ENCODE measurements at regions not wholly inside any gene's neighbourhood (a gene's known extent, or its start where the extent isn't known, plus 50 kb on each side); places are given as distances from the start of the nearest gene placed in this dataset.

- Histone ChIP-seq H3K9me3 (replicated peaks; ENCODE audit: control insufficient read depth, insufficient read depth, low read length) (no peaks in the 10 kb centered on the region), H4K20me1 (ENCODE audit: control insufficient read depth, insufficient read depth) (no peaks in the 10 kb centered on the region), H3K27ac (ENCODE audit: control insufficient read depth, insufficient read depth) (no peak overlapping the region), H3K79me2 (ENCODE audit: control insufficient read depth, insufficient read depth, low read length) (no peaks in the 10 kb centered on the region), H3K4me1 (ENCODE audit: control insufficient read depth, insufficient read depth, low read length) (no peaks in the 10 kb centered on the region), H3K9ac (ENCODE audit: control insufficient read depth, insufficient read depth, low read length) (no peak overlapping the region), H3K4me2 (ENCODE audit: control insufficient read depth, insufficient read depth) (no peak overlapping the region), H2AFZ (ENCODE audit: control insufficient read depth, low read depth, low read length) (no peak overlapping the region), H3K27me3 (replicated peaks in 1 of 2; ENCODE audit: control insufficient read depth in 2 of 2, insufficient read depth in 2 of 2, low read length in 1 of 2) (no peaks in the 10 kb centered on the region), H3K36me3 (ENCODE audit: control insufficient read depth in 2 of 2, insufficient read depth in 2 of 2, low read length in 1 of 2) (no peaks in the 10 kb centered on the region), H3K4me3 (no peak overlapping the region)
- ATAC-seq, result no peak
- in situ Hi-C loops (cut with MboI) (no loop called here), intact Hi-C loops (cut with micrococcal nuclease; ENCODE audit: unreplicated experiment) (no loop called here)
- no peak for FAIRE-seq
- no TSS peak for BruUV-seq (replicated peaks)
- CTCF ChIA-PET, result no interaction called here
- DNase-seq (ENCODE audit: low read depth, low spot score), result no peak
- TF ChIP-seq POLR2AphosphoS5 (IDR thresholded peaks at IDR 0.05; ENCODE audit: low read length), result no peak
- TF ChIP-seq TCF3 (IDR thresholded peaks at IDR 0.05; ENCODE audit: borderline replicate concordance, insufficient read depth, low read depth, low read length), result no peak
- TF ChIP-seq, protein P1, sequence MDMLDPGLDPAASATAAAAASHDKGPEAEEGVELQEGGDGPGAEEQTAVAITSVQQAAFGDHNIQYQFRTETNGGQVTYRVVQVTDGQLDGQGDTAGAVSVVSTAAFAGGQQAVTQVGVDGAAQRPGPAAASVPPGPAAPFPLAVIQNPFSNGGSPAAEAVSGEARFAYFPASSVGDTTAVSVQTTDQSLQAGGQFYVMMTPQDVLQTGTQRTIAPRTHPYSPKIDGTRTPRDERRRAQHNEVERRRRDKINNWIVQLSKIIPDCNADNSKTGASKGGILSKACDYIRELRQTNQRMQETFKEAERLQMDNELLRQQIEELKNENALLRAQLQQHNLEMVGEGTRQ (IDR thresholded peaks at IDR 0.05; ENCODE audit: borderline replicate concordance, low read depth, low read length), result no peak
- TF ChIP-seq ZNF274 (IDR thresholded peaks at IDR 0.05; ENCODE audit: insufficient read depth, insufficient read length), result no peak
- no peak for TF ChIP-seq IKZF1 (conservative IDR thresholded peaks at IDR 0.05)
- POLR2A ChIA-PET, result no interaction called here
- SMC1A ChIA-PET (ENCODE audit: uncharacterized antibody, unreplicated experiment), result no interaction called here
- RAD21 ChIA-PET (ENCODE audit: unreplicated experiment), result no interaction called here
- 4% methylated on average over 1 of the region's 1 CpG for WGBS (ENCODE audit: insufficient coverage, insufficient replicate concordance, low lambda C conversion rate, missing lambda C conversion rate)
Measured at GRCh38 chr16:60143348-60143705, 1409.2 kb upstream of the GOT2 start.

- 0% methylated on average over 1 of the region's 1 CpG for WGBS (ENCODE audit: insufficient coverage, insufficient replicate concordance, low lambda C conversion rate, missing lambda C conversion rate)
Measured at GRCh38 chr16:60142619-60143347, 1408.7 kb upstream of the GOT2 start.

More at GRCh38 chr16:60142619-60143347, 1408.7 kb upstream of the GOT2 start:
- H3K9me3 ChIP-seq (replicated peaks; ENCODE audit: control insufficient read depth, insufficient read depth, low read length), result no peaks in the 10 kb centered on the region
- no peak for FAIRE-seq
- SMC1A ChIA-PET (ENCODE audit: uncharacterized antibody, unreplicated experiment), result no interaction called here
- H3K36me3 ChIP-seq (ENCODE audit: control insufficient read depth in 2 of 2, insufficient read depth in 2 of 2, low read length in 1 of 2), result no peaks in the 10 kb centered on the region
- in situ Hi-C loops (cut with MboI) (no loop called here), intact Hi-C loops (cut with micrococcal nuclease; ENCODE audit: unreplicated experiment) (no loop called here)
- H3K4me3 ChIP-seq, result no peak overlapping the region
- DNase-seq (ENCODE audit: low read depth, low spot score), result no peak
- H3K79me2 ChIP-seq (ENCODE audit: control insufficient read depth, insufficient read depth, low read length), result no peaks in the 10 kb centered on the region
- H3K9ac ChIP-seq (ENCODE audit: control insufficient read depth, insufficient read depth, low read length), result no peak overlapping the region
- no peak overlapping the region for H3K4me2 ChIP-seq (ENCODE audit: control insufficient read depth, insufficient read depth)
- H4K20me1 ChIP-seq (ENCODE audit: control insufficient read depth, insufficient read depth), result no peaks in the 10 kb centered on the region
- RAD21 ChIA-PET (ENCODE audit: unreplicated experiment), result no interaction called here
- H3K4me1 ChIP-seq (ENCODE audit: control insufficient read depth, insufficient read depth, low read length), result no peaks in the 10 kb centered on the region
- TF ChIP-seq, protein P2, sequence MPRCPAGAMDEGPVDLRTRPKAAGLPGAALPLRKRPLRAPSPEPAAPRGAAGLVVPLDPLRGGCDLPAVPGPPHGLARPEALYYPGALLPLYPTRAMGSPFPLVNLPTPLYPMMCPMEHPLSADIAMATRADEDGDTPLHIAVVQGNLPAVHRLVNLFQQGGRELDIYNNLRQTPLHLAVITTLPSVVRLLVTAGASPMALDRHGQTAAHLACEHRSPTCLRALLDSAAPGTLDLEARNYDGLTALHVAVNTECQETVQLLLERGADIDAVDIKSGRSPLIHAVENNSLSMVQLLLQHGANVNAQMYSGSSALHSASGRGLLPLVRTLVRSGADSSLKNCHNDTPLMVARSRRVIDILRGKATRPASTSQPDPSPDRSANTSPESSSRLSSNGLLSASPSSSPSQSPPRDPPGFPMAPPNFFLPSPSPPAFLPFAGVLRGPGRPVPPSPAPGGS (IDR thresholded peaks at IDR 0.05; ENCODE audit: borderline replicate concordance, insufficient read depth, low read depth, low read length, poor library complexity, severe bottlenecking), result no peak
- TF ChIP-seq POLR2AphosphoS5 (IDR thresholded peaks at IDR 0.05; ENCODE audit: low read length) (no peak), RELA (IDR thresholded peaks at IDR 0.05; ENCODE audit: borderline replicate concordance, partially characterized antibody) (no peak), SUPT20H (IDR thresholded peaks at IDR 0.05; ENCODE audit: borderline replicate concordance, control insufficient read depth, low read depth, low read length) (no peak), ZNF384 (IDR thresholded peaks at IDR 0.05; ENCODE audit: borderline replicate concordance, low read depth, low read length) (no peak), BACH1 (IDR thresholded peaks at IDR 0.05; ENCODE audit: borderline replicate concordance) (no peak)
- TF ChIP-seq, protein P3, sequence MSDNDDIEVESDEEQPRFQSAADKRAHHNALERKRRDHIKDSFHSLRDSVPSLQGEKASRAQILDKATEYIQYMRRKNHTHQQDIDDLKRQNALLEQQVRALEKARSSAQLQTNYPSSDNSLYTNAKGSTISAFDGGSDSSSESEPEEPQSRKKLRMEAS (IDR thresholded peaks at IDR 0.05; ENCODE audit: low read depth, low read length), result no peak
- no peak overlapping the region for H3K27ac ChIP-seq (ENCODE audit: control insufficient read depth, insufficient read depth)
- H2AFZ ChIP-seq (ENCODE audit: control insufficient read depth, low read depth, low read length), result no peak overlapping the region
- H3K27me3 ChIP-seq (replicated peaks in 1 of 2; ENCODE audit: control insufficient read depth in 2 of 2, insufficient read depth in 2 of 2, low read length in 1 of 2), result no peaks in the 10 kb centered on the region
- CTCF ChIA-PET, result no interaction called here
- POLR2A ChIA-PET, result no interaction called here
- BruUV-seq (replicated peaks), result no TSS peak
- ATAC-seq, result no peak
